DOHH2 (cell line): ENCODE measurements at regions not wholly inside any gene's neighbourhood (a gene's known extent, or its start where the extent isn't known, plus 50 kb on each side); places are given as distances from the start of the nearest gene placed in this dataset.
"Not testable (repeated sequence)": the region's sequence is repeated elsewhere in the genome, so short reads cannot be mapped to it uniquely, and the experiment has no call there.

Experiments
- H3F3A ChIP-seq: fragments of 200-600 bp; sonication (generic), shearing (Covaris generic); 2 replicates; pipeline ENCODE4 v1.6.0; 2016; ENCODE audit warnings: antibody characterized with exemption, mild to moderate bottlenecking; ENCODE audit not compliant: control insufficient read depth, insufficient read depth
- H3K27ac ChIP-seq: fragments of 200-600 bp; sonication (generic); 2 replicates; pipeline ENCODE4 v1.5.1; 2014; ENCODE audit warnings: low read depth, mild to moderate bottlenecking, low read length, moderate library complexity
- H3K27me3 ChIP-seq: fragments of 200-600 bp; sonication (generic); 2 replicates; pipeline ENCODE4 v1.6.1; 2014; ENCODE audit warnings: mild to moderate bottlenecking, low read length, mixed read lengths; ENCODE audit not compliant: control insufficient read depth
- H3K36me3 ChIP-seq: fragments of 200-600 bp; sonication (generic); 2 replicates; pipeline ENCODE4 v1.6.1; 2014; ENCODE audit warnings: mild to moderate bottlenecking, low read length, moderate library complexity, mixed read lengths; ENCODE audit not compliant: control insufficient read depth
- H3K4me1 ChIP-seq: fragments of 200-600 bp; sonication (generic); 2 replicates; pipeline ENCODE4 v1.6.1; 2014; ENCODE audit warnings: mild to moderate bottlenecking, low read length, mixed read lengths; ENCODE audit not compliant: control insufficient read depth
- H3K4me2 ChIP-seq: fragments of 200-600 bp; sonication (generic); 2 replicates; pipeline ENCODE4 v1.6.0; 2014; ENCODE audit warnings: mild to moderate bottlenecking, low read length, moderate library complexity
- H3K4me3 ChIP-seq: fragments of 200-600 bp; sonication (generic); 2 replicates; pipeline ENCODE4 v1.5.1; 2014; ENCODE audit warnings: mild to moderate bottlenecking, low read length, mixed read lengths
- H3K79me2 ChIP-seq: fragments of 200-600 bp; sonication (generic); 2 replicates; pipeline ENCODE4 v1.6.1; 2014; ENCODE audit warnings: mild to moderate bottlenecking, low read length, mixed read lengths; ENCODE audit not compliant: control insufficient read depth
- H3K9me2 ChIP-seq: fragments of 200-600 bp; sonication (generic); replicated peaks from 2 replicates; pipeline ENCODE4 v1.6.1; 2014; ENCODE audit warnings: mild to moderate bottlenecking, low read length, mixed read lengths; ENCODE audit not compliant: control insufficient read depth
- H3K9me3 ChIP-seq: fragments of 200-600 bp; sonication (generic); 2 replicates; pipeline ENCODE4 v1.6.1; 2014; ENCODE audit warnings: antibody characterized with exemption, low read length, mixed read lengths; ENCODE audit not compliant: control insufficient read depth, insufficient read depth
- H4K20me1 ChIP-seq: fragments of 200-600 bp; sonication (generic); 2 replicates; pipeline ENCODE4 v1.6.0; 2014; ENCODE audit warnings: low read depth, mild to moderate bottlenecking, antibody characterized with exemption, low read length, moderate library complexity; ENCODE audit not compliant: control insufficient read depth, insufficient read depth
- EZH2phosphoT487 ChIP-seq: fragments of 200-600 bp; sonication (generic); IDR thresholded peaks from 2 replicates; pipeline ENCODE4 v1.6.1; 2017; ENCODE audit warnings: borderline replicate concordance, mild to moderate bottlenecking, antibody characterized with exemption, low read length, moderate library complexity, mixed read lengths
- TF ChIP-seq, protein P1 (sequence below): fragments of 200-600 bp; sonication (generic); IDR thresholded peaks from one replicate; pipeline ENCODE4 v1.5.1; 2014; ENCODE audit warnings: antibody characterized with exemption, mild to moderate bottlenecking, low read depth, low read length; ENCODE audit not compliant: poor library complexity, severe bottlenecking

DNA sequence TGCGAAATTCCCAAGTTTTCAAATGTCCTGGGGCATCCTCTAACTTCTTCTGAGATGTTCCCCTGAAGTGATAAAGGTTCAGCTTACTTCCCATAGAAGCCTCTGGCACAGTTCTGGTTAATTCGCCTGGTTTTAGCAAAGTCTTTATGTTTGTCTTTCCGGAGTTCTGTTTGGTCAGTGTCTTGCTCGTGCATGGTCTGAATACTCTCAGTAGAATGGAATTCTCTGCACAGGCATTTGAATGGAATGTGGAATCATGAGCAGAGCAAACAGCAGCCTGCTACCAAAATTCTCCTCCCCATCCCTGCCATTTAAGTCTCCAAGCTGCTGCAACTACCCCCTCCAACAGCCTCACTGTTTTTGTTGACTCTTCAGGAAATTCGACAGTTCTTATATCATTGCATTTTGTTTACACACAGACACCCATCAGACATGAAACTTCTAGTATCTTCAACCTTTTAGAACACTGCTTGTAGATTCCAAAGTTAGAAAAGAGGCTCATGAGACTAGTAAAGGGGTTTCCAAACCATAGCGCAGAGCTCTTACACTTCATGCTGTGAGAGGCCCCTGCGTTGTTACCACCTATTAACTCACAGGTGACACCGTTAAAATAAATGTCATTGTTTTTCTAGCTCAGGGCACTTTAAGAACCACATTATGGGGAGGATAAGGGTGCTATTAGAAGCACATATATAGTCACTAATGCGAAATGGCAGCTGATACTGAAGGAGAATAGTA is 129.7 kb downstream of the PLCE1 start:
- no peaks in the 10 kb centered on the region for H3K4me1 ChIP-seq
- no peaks in the 10 kb centered on the region for H3K36me3 ChIP-seq
- no peak overlapping the region for H3K4me3 ChIP-seq
- H3K9me3 ChIP-seq, result no peaks in the 10 kb centered on the region
- H3F3A ChIP-seq, result no peaks in the 10 kb centered on the region
- no peaks in the 10 kb centered on the region for H4K20me1 ChIP-seq
- no peaks in the 10 kb centered on the region for H3K9me2 ChIP-seq
- H3K79me2 ChIP-seq, result no peaks in the 10 kb centered on the region
- no peak overlapping the region for H3K4me2 ChIP-seq
- H3K27me3 ChIP-seq, result no peaks in the 10 kb centered on the region
- TF ChIP-seq, protein P1, sequence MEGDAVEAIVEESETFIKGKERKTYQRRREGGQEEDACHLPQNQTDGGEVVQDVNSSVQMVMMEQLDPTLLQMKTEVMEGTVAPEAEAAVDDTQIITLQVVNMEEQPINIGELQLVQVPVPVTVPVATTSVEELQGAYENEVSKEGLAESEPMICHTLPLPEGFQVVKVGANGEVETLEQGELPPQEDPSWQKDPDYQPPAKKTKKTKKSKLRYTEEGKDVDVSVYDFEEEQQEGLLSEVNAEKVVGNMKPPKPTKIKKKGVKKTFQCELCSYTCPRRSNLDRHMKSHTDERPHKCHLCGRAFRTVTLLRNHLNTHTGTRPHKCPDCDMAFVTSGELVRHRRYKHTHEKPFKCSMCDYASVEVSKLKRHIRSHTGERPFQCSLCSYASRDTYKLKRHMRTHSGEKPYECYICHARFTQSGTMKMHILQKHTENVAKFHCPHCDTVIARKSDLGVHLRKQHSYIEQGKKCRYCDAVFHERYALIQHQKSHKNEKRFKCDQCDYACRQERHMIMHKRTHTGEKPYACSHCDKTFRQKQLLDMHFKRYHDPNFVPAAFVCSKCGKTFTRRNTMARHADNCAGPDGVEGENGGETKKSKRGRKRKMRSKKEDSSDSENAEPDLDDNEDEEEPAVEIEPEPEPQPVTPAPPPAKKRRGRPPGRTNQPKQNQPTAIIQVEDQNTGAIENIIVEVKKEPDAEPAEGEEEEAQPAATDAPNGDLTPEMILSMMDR, result no peak
- no peak for TF ChIP-seq EZH2phosphoT487
- H3K27ac ChIP-seq, result no peak overlapping the region

DNA sequence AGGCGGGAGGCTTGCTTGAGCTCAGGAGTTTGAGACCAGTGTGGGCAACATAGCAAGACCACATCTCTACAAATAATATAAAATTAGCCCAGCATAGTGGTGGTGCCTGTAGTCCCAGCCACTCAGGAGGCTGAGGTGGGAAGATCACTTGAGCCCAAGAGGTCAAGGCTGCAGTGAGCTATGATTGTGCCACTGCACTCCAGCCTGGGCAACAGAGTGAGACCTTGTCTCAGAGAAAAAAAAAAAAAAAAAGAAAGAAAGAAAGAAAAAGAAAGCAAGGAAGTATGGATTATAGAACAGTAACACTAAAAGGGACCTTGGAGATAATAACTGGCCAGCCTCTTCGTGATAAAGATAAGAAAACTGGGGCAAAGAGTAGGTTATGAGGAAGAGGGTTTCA is 130.4 kb downstream of the PLCE1 start:
- not testable (repeated sequence) for H3K9me3 ChIP-seq, H4K20me1 ChIP-seq, H3K9me2 ChIP-seq, H3K4me2 ChIP-seq, H3K4me3 ChIP-seq, H3K36me3 ChIP-seq, H3K27me3 ChIP-seq, H3K79me2 ChIP-seq, H3F3A ChIP-seq, H3K4me1 ChIP-seq, H3K27ac ChIP-seq

DNA sequence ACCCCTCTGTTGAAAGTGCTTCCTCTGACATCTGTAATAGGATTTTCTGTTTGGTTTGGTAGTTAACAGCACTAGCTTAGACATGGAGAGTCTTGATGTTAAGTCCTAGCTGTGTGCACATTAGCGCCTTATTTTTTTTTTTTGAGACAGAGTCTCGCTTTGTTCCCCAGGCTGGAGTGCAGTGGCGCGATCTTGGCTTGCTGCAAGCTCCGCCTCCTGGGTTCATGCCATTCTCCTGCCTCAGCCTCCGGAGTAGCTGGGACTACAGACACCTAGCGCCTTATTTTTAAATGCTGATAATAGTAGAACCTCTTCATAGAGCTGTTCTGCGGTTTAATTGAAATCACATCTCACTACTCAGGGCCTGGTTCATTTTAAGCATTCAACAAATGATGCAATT is 131.5 kb downstream of the PLCE1 start:
- H3K4me2 ChIP-seq, H3K9me2 ChIP-seq, H3K9me3 ChIP-seq, H3F3A ChIP-seq, H3K4me3 ChIP-seq, H3K27ac ChIP-seq, H3K27me3 ChIP-seq, H3K36me3 ChIP-seq, H4K20me1 ChIP-seq, H3K4me1 ChIP-seq, H3K79me2 ChIP-seq: not testable (repeated sequence)

DNA sequence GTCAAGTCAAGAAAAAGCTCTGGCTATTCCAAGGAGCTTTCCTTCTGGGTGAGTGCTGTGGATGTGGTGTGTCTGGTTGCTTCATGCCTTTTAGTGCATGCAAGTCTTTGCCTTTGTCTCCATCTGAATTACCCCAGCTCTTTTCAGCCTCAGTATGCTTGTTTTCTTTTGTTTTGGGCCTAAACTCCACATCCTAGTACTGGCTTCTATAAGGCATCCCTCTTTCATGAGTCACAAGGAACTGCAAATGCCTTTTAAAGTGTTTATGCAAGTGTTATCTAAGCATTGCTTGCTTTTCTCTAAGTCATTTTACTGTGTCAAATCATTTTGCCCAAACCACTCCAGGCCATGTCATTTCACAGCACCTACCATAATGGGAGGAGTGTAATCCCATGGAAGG is 132.1 kb downstream of the PLCE1 start:
- Histone ChIP-seq H3K79me2 (no peaks in the 10 kb centered on the region), H3F3A (no peaks in the 10 kb centered on the region), H3K36me3 (no peaks in the 10 kb centered on the region), H4K20me1 (no peaks in the 10 kb centered on the region), H3K27me3 (no peaks in the 10 kb centered on the region), H3K27ac (no peak overlapping the region), H3K9me2 (no peaks in the 10 kb centered on the region), H3K4me3 (no peak overlapping the region), H3K9me3 (no peaks in the 10 kb centered on the region), H3K4me1 (no peaks in the 10 kb centered on the region), H3K4me2 (no peak overlapping the region)
- TF ChIP-seq EZH2phosphoT487, result no peak
- TF ChIP-seq, protein P1, result no peak
